ENCODE measurements at regions not wholly inside any gene's neighbourhood (a gene's known extent, or its start where the extent isn't known, plus 50 kb on each side); places are given as distances from the start of the nearest gene placed in this dataset.

DNA sequence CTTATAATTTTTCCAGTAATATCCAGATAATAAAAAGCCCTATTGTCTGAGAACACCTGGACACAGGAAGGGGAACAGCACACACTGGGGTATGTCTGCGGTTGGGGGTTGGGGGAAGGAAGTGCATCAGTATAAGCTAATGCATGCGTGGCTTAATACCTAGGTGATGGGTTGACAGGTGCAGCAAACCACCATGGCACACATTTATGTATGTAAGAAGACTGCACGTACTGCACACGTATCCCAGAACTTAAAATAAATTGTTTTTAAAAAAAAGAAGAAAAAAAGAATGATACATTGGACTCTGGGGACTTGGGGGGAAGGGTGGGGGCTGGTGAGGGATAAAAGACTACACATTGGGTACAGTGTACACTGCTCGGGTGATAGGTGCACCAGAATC is 144.9 kb upstream of the C1orf174 start:
- no peak for DNase-seq (ENCODE audit: low read depth in 2 of 2)

DNA sequence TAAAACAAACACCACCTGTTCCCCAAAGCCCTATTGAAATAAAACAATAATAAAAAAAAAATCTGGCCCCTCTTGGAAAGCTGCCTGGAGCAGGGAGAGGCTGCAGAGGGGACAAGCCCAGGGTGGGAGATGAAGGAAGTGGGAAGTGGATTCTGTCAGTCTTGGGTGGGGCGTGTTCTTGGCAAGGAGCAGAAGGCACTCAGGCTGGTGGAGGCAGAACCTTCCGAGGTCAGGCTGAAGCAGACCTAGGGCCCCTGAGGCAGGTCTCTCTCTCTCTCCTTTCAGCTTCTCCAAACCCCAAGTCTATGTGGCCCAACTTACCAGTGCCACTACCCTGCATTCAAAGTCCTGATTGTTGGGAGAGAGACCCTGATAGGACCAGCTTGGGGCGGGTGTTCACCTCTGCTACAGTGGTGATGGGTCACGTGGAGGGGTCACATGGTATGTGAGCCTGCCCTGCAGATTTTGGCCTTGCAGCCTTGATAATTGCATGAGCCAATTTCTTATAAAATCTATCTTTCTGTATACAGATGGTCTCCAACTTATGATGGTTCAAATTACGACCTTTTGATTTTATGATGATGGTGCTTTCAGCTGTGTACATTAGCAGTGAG is 145.4 kb upstream of the C1orf174 start:
- no peak for DNase-seq (ENCODE audit: low read depth in 2 of 2)

DNA sequence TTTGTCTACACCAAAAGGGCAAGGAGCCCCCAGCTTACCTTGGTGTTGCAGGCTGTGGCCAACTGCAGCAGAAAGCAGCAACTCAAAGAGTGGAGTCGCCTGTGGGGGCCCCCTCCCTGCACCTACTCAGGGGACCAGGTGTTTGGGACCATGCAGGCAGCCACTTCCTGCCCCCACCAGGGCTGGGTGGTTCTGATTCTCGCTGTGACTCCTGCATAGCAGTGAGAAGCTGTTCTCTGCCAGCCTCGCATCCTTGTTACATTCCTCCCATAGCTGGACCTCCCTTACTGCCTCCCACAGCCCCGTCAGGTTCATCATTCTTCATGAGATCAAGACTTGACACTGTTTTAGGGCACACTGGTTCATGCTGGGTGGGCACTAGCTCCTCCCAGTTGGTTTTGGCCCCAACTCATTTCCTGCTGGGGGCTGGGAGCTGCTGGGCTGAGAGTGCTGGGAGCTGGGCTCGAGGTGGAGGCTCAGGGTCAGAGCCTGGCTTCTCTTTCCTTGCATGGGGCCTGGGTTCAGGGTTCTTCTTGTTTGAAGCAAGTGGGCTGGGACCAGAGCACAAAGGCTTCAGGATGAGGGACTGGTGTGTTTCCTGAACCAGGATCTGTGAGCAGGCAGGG is 146.9 kb upstream of the C1orf174 start:
- DNase-seq (ENCODE audit: low read depth in 2 of 2): no peak

DNA sequence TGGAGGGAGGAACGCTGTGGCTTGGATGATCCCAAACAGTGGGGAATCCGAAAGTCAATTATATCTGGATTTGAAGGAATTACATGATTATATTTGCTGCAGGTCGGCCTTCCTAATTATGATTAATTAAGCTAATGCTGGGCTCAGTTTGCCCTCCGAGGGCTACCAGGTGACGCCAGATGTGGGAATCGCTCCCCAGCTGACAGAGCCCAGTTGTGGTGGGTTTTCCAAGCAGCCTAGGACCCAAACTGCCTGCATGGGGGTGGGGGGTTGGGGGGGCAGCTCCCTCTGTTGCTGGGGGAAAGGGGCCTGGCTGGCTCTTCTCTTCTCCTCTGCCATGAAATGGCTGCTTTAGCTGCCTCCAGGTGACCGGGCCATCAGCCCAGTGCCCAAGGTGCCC is 147.6 kb upstream of the C1orf174 start:
- DNase-seq (ENCODE audit: low read depth in 2 of 2): no peak

DNA sequence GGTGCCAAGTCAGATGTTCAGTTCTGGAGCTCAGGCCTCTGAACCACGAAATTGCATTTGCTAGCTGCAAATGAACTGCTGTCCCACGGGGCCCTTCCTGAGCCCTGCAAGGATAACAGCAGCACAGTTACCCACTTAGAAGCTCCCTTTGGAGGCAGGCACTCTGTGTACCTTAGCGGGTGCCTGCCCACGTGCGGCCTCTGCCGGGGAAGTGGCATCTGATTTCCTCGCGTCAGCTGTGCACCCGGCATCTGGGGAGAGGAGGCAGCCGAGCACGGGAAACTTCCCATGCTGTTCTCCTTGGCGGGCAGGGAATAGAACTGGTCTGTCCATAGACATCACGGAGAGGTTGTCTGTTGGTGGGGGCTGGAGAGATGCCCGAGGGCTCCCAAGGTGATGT is 148.0 kb upstream of the C1orf174 start:
- DNase-seq (ENCODE audit: low read depth in 2 of 2): no peak

DNA sequence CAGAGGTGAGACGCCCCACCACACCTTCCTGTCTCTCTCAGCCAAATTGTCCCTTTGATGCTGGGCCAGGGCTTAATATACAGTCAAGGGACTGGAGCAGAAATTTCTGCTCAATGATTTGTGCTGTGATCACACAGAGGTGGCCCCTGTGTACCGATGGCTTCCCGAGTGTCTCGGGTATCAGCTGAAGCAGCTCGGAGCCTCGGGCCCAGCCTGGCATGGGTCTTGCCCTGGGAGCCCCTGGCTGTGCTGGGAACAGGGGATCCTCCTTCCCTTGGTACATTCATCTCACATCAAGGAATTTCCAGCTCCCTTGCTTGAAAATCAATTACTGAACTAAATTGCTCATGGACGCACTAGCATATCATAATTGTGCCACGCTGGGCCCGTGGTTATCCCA is 148.8 kb upstream of the C1orf174 start:
- DNase-seq (ENCODE audit: low read depth in 2 of 2): no peak

DNA sequence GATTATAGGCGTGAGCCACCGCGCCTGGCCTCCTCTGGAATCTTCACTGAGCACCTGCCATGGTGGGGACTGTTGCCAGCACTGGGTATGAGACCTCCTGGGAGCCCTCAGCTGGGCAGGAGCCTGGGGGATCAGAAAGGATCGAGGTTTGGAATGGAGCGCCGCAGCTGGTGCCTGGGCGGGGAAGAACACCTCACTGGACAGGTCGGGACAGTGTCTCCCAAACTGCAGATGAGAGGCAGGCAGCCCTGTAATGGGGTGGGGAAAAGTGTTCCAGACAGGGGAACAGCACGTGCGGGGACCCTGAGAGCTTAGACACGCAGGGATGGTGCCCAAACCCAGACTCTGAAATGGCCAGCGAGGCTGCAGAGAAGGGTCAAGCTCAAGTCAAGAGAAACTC is 150.9 kb upstream of the C1orf174 start:
- no peak for DNase-seq (ENCODE audit: low read depth in 2 of 2)

DNA sequence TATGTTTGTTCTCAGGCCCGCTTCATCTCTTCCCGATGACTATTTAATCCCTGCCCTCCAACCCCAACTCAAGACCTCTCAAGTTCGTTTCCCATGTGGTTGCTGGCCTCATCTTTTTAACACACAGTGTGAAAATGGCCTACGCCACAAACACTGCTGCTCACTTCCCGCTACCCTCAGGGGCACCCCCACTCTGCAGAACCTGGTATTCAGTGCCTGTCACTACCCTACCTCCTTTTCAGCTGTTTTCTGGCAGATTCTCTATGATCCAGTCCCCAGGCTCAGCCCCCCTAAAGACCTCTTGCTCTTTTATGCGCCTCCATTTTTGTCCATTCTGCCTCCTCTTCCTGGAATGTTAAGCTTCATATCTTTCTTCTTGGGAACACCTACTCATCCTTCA is 152.6 kb upstream of the C1orf174 start:
- DNase-seq (ENCODE audit: low read depth in 2 of 2): no peak

DNA sequence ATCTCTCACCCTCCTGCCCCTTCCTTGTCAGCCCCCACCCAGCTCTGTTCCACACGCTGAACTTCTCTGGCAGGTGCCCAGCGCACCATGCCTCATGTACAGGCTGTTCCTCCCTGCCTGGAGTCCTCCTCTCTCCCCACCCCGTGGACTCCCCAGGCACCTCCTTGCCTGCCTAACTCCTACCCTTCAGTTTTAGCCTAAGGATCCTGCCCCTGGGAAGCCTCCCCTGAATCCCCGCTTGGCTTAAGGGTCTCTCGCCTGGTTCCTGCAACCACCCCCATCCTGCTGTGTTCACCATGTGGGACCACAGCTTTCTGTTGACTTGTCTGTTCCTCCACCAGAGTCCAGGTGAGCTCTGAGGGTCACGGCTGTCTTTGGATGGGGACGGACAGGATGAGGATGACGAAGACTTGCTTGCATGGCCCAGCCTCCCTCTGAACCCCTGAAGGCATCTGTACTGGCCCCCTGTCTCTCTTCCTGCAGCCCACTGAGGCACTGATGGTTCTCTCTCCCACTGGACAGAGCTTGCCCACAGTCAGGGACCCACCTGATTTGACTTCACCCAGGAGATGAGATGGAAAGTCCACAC is 153.2 kb upstream of the C1orf174 start:
- no peak for DNase-seq (ENCODE audit: low read depth in 2 of 2)

DNA sequence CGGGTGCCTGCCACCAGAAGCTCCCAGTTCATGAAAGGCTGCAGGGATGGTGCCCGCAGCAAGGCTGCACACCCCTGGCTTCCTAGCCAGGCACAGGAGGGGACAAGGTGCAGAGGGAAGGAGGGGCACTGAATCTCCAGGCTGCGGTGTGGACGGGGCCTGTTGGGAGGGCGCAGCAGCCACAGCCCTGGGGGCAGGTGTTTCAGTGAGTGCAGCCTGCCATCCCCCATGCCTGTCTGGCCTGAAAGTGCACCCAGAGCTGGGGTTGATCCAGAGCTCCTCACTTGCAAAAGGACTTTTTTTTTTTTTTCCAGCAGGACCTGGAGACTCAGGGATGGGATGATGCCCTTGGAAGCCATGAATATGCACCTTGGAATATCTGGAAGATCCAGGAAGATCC is 153.7 kb upstream of the C1orf174 start:
- no peak for DNase-seq (ENCODE audit: low read depth in 2 of 2)

DNA sequence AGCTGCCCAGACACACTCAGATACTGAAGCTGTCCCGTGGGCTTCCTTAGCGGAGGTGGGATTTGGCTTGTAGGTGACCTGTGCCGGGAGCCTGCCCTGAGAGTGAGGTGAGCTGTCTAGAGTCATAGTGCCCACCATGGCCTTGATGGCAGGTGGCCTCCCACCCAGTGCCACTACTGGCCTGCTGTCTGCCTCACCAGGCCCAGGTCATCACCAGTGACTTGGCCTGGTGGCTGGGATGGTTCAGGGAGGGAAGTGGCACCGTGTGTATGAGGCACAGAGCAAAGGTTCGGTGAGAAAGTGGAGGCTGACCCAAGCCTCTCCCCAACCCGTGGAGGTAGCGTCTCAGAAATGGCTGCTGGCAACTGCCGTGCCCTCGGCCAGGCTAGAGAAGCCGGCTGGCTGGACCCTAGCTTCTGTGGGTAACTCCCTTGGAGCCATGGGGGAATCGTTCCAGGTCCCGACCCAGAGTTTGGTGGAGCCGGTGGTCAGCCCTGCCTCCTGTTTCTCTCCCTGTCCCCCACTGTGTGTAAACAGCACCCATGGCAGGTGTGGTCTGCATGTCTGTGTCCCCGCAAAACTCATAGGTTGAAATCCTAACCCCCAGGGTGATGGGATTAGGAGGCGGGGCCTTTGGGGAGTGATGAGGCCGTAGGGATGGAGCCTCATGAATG is 155.4 kb upstream of the C1orf174 start:
- no peak for DNase-seq (ENCODE audit: low read depth in 2 of 2)

DNA sequence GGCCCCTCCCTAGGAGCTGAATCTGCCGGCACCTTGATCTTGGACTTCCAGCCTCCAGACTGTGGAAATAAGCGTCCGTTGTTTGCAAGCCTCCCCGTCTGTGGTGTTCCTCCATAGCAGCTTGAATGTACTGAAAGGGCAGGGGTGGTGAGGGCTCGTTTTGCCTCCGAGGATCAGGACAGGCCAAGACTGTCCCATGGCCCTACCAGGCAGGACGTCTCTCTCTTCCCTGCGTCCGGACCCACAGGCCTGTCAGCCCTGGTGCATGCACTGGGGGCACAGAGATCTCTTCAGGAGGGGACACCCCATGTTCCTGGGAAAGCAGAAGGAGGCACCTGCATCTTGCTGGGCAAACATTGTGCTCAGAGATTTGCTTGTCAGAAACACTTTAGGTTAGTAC is 156.3 kb upstream of the C1orf174 start:
- no peak for DNase-seq (ENCODE audit: low read depth in 2 of 2)

DNA sequence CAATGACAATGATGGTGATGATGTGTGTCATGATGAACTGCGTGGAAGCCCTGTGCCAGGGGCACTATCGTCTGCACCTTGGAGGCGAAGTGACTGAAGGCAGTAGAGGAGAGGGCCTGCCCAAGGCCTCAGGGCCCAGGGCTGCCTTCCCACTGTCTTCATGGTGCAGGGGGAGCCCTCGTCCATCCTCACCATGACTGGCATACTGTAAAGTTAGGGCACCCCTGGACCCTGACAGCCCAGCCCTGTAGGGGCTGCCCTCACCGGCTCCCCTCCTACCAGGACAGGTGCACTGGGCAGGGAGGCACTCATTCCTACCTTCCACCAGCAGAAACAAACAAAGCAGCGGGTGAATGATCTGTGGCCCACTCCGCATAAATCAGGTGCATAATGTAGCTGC is 156.9 kb upstream of the C1orf174 start:
- no peak for DNase-seq (ENCODE audit: low read depth in 2 of 2)

DNA sequence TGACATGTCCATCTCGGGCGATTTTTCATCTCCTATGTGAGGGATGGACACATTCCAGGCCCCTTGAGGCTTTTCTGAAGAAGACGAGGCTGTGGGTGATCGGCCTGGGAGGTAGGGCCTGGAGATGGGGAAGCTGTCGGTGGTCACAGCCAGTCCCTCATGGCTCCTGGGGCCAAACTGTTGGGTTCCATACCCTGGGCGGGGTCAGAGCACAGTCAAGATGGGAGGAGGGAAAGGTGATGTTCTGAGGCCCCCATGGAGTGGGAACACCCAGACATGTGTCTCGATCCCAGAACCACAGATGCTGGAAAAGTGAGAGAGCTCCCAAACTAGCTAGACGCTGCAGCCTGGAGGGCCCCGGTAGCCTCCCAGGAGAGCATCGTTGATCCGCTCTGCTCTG is 157.5 kb upstream of the C1orf174 start:
- DNase-seq (ENCODE audit: low read depth in 2 of 2): no peak

DNA sequence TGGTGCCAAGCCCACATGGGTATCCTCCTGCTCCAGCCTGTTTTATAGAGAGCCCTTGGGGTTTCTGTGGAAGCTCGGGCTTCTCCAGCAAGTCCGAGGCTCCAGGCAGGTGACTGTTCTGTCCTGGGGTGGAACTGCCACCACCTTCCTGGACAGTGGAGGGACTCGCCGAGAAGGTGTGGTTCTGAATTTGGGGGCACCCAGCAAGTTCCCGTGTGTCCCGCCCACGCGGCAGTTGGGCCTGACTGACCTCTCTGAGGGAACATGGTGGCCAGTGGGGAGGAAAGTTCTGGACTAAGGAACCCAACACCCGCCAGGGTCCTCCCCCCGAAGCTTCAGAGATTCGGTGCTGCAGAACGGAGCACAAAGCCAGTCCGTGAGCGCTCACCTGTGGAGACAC is 158.1 kb upstream of the C1orf174 start:
- no peak for DNase-seq (ENCODE audit: low read depth in 2 of 2)

DNA sequence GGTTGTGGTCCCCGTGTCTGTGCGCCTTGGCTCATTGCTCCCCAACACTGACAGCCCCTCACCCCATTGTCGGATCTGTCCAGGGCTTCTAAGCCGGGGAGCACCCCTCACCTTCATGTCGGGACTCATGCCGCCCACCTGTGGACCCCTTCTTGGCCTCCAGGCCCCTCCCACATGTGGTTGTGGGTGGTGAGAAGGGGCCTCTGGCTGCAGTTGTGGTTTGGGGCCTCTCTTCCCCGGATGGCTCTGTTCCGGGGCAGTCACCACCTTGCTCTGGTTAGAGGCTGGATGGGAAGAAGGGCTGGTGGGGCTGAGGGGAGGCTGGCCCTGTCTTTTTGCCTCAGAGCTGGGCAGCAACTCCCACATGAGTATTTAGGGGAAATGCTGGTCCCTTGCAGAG is 158.6 kb upstream of the C1orf174 start:
- no peak for DNase-seq (ENCODE audit: low read depth in 2 of 2)

DNA sequence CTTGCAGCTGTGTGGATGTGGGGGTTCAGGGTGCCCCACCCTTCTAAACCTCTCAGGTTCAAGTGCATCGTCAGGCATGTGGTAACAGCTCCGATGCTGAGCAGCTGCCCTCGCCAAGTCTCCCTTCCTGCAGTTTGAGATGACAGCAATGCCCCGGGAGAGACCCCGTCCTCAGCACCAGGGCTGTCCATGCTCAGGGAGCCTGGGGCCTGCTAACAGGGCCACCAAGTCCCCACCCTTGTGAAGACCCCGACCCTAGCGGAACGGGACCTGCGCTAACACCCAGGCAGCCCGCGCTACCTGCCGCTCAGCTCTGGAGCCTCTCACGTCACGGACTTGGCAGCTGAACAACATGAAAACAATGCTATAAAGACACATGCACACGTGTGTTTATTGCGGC is 159.2 kb upstream of the C1orf174 start:
- DNase-seq (ENCODE audit: low read depth in 2 of 2): no peak

DNA sequence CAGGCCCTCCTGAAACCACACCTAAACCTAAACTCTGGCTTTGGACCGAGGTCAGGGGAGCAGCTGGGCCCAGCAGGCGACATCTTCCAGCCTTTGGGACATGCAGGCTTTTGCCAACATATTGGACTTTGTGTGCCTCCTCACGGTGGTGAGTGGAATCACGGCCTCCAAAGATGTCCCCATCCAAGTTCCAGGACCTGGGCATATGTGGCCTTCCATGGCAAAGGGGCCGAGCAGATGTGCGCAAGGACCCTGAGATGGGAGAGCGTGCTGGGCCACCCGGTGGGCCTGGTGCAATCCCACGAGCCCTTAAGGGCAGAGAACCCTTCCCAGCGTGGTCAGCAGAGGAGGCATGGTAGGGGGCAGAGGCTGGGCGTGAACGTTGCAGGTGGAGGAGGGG is 160.8 kb upstream of the C1orf174 start:
- DNase-seq (ENCODE audit: low read depth in 2 of 2): no peak

DNA sequence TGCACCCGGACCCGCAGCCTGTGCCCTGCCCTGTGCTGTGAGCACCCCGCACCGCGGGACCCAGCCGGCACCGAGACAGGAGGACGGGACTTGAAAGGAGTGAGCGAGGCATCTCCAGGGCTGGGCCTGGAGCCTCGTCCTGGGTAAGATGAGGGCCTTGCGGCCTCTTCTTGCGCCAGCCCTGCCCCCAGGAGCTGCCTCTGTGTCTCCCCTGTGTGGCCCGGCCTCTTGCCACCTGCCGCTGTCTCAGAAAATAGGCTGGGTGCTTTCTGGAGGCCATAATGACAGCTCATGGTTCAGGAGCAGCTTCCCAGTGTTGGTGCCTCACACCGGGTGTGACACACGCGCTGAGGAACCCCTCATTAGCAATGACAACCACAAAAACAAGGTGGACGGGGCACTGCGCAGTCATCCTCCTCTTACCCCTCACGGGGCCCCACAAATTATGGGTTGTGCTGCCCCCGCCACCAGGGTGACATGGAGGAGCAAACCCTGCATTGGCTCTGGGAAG is 161.5 kb upstream of the C1orf174 start:
- no peak for DNase-seq (ENCODE audit: low read depth in 2 of 2)

DNA sequence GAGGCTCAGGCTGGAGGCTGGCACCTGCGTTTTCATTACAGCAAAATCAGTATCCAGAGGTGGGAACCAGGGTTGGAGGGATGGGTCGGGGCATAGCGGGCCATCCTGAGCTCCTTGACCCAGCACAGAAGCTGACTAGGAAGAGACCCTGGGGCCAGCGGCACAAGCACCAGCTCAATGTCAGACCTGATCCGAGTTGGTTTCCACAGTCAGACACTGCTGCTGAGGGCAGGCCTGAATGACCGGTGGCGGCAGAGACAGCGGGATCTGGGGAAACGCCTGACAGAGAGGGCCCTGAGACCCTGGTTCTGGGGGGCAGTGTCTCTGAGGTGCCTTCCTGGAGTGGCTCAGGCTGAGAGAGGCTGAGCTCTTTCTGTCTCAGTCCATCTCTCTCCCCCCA is 162.0 kb upstream of the C1orf174 start:
- DNase-seq (ENCODE audit: low read depth in 2 of 2): no peak

DNA sequence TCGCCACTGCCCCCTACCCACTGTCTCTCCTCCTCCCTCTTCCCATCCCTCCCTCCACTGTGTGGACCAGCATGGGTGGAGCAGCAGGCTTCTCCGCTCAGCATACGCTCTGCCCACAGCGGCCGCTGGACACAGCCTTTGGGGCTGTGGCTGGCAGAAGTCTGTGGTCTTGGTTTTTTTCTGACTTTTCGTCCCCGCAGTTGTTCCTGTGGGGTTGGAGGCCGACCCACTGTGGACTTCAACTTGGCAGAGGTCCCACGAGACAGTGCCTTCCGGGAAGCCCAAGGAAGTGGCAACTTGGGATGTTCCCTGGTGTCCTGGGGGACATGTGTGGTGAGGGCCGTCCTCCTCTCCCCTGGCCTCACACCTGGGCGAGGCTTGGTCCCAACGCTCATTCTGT is 162.5 kb upstream of the C1orf174 start:
- no peak for DNase-seq (ENCODE audit: low read depth in 2 of 2)

DNA sequence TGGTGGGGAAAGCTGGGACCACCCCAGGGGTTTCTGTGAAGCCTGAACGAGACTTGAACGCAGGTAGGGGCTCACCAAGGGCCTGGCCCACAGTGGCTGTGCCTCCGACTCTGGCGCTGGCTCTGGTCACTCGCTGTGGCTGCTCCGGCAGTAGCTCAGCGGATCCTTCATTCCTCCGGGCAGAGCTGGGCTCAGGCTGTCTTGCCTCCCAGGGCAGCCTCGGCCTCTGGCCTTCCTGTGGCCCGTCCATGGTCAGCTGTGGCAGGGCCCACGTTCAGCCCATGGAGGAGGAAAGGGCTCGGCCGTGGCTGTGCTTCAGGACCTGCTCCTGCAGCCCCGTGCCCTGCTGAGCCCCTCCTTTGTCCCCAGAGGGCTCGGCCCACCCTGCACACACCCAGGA is 162.9 kb upstream of the C1orf174 start:
- no peak for DNase-seq (ENCODE audit: low read depth in 2 of 2)

DNA sequence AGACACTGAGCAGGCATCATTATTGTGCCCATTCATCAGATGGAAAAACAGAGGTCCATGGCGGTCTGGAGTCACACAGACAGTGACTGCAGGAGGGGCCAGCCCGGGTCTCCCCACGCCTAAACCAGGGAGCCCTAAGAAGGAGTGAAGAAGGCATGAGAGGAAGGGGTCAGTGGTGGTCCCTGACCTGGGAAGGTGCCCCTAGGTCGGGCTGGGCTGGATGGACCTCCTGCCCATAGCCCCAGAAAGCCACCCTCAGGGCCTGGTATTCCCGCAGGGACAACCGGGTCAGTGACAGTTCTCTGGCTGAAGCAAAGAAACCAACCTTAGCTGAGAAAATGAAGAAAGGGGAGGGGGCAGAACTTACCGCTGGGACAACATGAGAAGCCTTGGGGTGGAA is 163.4 kb upstream of the C1orf174 start:
- DNase-seq (ENCODE audit: low read depth in 2 of 2): no peak
